H9 (cell line): ENCODE measurements at regions not wholly inside any gene's neighbourhood (a gene's known extent, or its start where the extent isn't known, plus 50 kb on each side); places are given as distances from the start of the nearest gene placed in this dataset.

Source experiments
- DNase-seq: peaks from one replicate; pipeline ENCODE4 v3.0.0-alpha.2; 2017
- H2AFZ ChIP-seq: one replicate; pipeline ENCODE4 v1.6.1; 2013; ENCODE audit warnings: mild to moderate bottlenecking, low read length, control low read depth, moderate library complexity
- H2AK5ac ChIP-seq: 2 replicates; pipeline ENCODE4 v1.6.1; 2013; ENCODE audit warnings: low read length, control low read depth, mixed read lengths; ENCODE audit not compliant: insufficient read length
- H2BK120ac ChIP-seq: one replicate; pipeline ENCODE4 v1.6.1; 2013; ENCODE audit warnings: low read depth, mild to moderate bottlenecking, low read length, control low read depth, inconsistent platforms; ENCODE audit not compliant: poor library complexity, severe bottlenecking
- H2BK12ac ChIP-seq: 2 replicates; pipeline ENCODE4 v1.6.1; 2013; ENCODE audit warnings: low read length, control low read depth, mixed read lengths, low read depth; ENCODE audit not compliant: insufficient read length
- H2BK15ac ChIP-seq: 2 replicates; pipeline ENCODE4 v1.6.1; 2013; ENCODE audit warnings: low read depth, low read length, control low read depth
- H2BK20ac ChIP-seq: one replicate; pipeline ENCODE4 v1.6.1; 2013; ENCODE audit warnings: low read depth, mild to moderate bottlenecking, low read length, control low read depth, inconsistent platforms; ENCODE audit not compliant: poor library complexity, severe bottlenecking
- H2BK5ac ChIP-seq: 2 replicates; pipeline ENCODE4 v1.6.1; 2013; ENCODE audit warnings: low read length, control low read depth, mixed read lengths; ENCODE audit not compliant: insufficient read length
- H3K14ac ChIP-seq: 2 replicates; pipeline ENCODE4 v1.6.1; 2013; ENCODE audit warnings: low read length, control low read depth; ENCODE audit not compliant: insufficient read depth
- H3K18ac ChIP-seq: 2 replicates; pipeline ENCODE4 v1.6.1; 2013; ENCODE audit warnings: low read depth, mild to moderate bottlenecking, mixed read lengths, low read length, control low read depth; ENCODE audit not compliant: insufficient read length
- H3K23ac ChIP-seq: 2 replicates; pipeline ENCODE4 v1.6.1; 2013; ENCODE audit warnings: low read length, control low read depth, mixed read lengths, low read depth; ENCODE audit not compliant: insufficient read length
- H3K23me2 ChIP-seq: 2 replicates; pipeline ENCODE4 v1.6.1; 2013; ENCODE audit warnings: low read depth, mild to moderate bottlenecking, mixed read lengths, low read length, control low read depth; ENCODE audit not compliant: insufficient read length, poor library complexity, severe bottlenecking
- H3K27ac ChIP-seq: 2 replicates; pipeline ENCODE4 v1.5.1; 2013; ENCODE audit warnings: low read length, control low read depth, mixed read lengths, low read depth; ENCODE audit not compliant: insufficient read length
- H3K27me3 ChIP-seq: 2 replicates; pipeline ENCODE4 v1.6.1; 2013; ENCODE audit warnings: low read length, control low read depth, inconsistent platforms; ENCODE audit not compliant: insufficient read depth
- H3K4ac ChIP-seq: 2 replicates; pipeline ENCODE4 v1.6.1; 2013; ENCODE audit warnings: low read depth, mild to moderate bottlenecking, control low read depth, inconsistent platforms, low read length, moderate library complexity
- H3K4me1 ChIP-seq: 2 replicates; pipeline ENCODE4 v1.6.1; 2013; ENCODE audit warnings: low read length, control low read depth, inconsistent platforms; ENCODE audit not compliant: insufficient read depth
- H3K4me2 ChIP-seq: 2 replicates; pipeline ENCODE4 v1.6.1; 2013; ENCODE audit warnings: low read length, control low read depth, mixed read lengths; ENCODE audit not compliant: insufficient read length, insufficient read depth
- H3K56ac ChIP-seq: 2 replicates; pipeline ENCODE4 v1.6.1; 2013; ENCODE audit warnings: low read depth, mild to moderate bottlenecking, mixed read lengths, low read length, control low read depth; ENCODE audit not compliant: insufficient read length
- H3K79me1 ChIP-seq: 2 replicates; pipeline ENCODE4 v1.6.1; 2013; ENCODE audit warnings: low read depth, mild to moderate bottlenecking, moderate library complexity, low read length, control low read depth, inconsistent platforms; ENCODE audit not compliant: insufficient read depth, poor library complexity, severe bottlenecking
- H3K79me2 ChIP-seq: 2 replicates; pipeline ENCODE4 v1.6.1; 2013; ENCODE audit warnings: low read length, control low read depth, inconsistent platforms; ENCODE audit not compliant: insufficient read depth
- H3K9ac ChIP-seq: 2 replicates; pipeline ENCODE4 v1.6.1; 2013; ENCODE audit warnings: low read length, control low read depth, mixed read lengths; ENCODE audit not compliant: insufficient read length; ENCODE audit errors: extremely low read depth
- H3K9me3 ChIP-seq: one replicate; pipeline ENCODE4 v1.6.1; 2013; ENCODE audit warnings: low read depth, low read length, inconsistent platforms; ENCODE audit not compliant: control insufficient read depth
- H3T11ph ChIP-seq: one replicate; pipeline ENCODE4 v1.6.1; 2013; ENCODE audit warnings: mild to moderate bottlenecking, low read length, control low read depth, inconsistent platforms
- H4K20me1 ChIP-seq: one replicate; pipeline ENCODE4 v1.6.1; 2013; ENCODE audit not compliant: control insufficient read depth, insufficient read length, insufficient read depth
- H4K5ac ChIP-seq: 2 replicates; pipeline ENCODE4 v1.6.1; 2013; ENCODE audit warnings: low read depth, mild to moderate bottlenecking, mixed read lengths, low read length, control low read depth; ENCODE audit not compliant: insufficient read length
- H4K8ac ChIP-seq: replicated peaks from 2 replicates; pipeline ENCODE4 v1.6.1; 2013; ENCODE audit warnings: low read length, control low read depth, mixed read lengths, low read depth; ENCODE audit not compliant: insufficient read length
- H4K91ac ChIP-seq: 2 replicates; pipeline ENCODE4 v1.6.1; 2013; ENCODE audit warnings: low read depth, mild to moderate bottlenecking, moderate library complexity, mixed read lengths, low read length, control low read depth; ENCODE audit not compliant: insufficient read length
- H3K27ac Mint-ChIP-seq, 3 experiments: 2 replicates in 2 of 3; 3 replicates in 1 of 3; pipeline ENCODE4 v1.8.0; 2020 to 2021; ENCODE audit warnings: mixed read lengths in 3 of 3, mild to moderate bottlenecking in 1 of 3, moderate library complexity in 1 of 3
- H3K27me3 Mint-ChIP-seq: 2 replicates; pipeline ENCODE4 v1.8.0; 2021; ENCODE audit warnings: low read depth, mild to moderate bottlenecking, moderate library complexity, mixed read lengths
- H3K36me3 Mint-ChIP-seq, 3 experiments: 2 replicates in 2 of 3; 3 replicates in 1 of 3; pipeline ENCODE4 v1.8.0; 2020 to 2021; ENCODE audit warnings: low read depth in 3 of 3, mixed read lengths in 3 of 3; ENCODE audit not compliant: insufficient read depth in 1 of 3
- H3K4me1 Mint-ChIP-seq, 2 experiments: 2 replicates each; pipeline ENCODE4 v1.8.0; 2020; ENCODE audit warnings: mixed read lengths in 2 of 2
- H3K4me3 Mint-ChIP-seq, 2 experiments: 2 replicates in 1 of 2; 3 replicates in 1 of 2; pipeline ENCODE4 v1.8.0; 2020 to 2021; ENCODE audit warnings: mild to moderate bottlenecking in 2 of 2, mixed read lengths in 2 of 2, moderate library complexity in 1 of 2
- H3K9me3 Mint-ChIP-seq, 2 experiments: 2 replicates in 1 of 2; 3 replicates in 1 of 2; pipeline ENCODE4 v1.8.0; 2020; ENCODE audit warnings: mild to moderate bottlenecking in 2 of 2, mixed read lengths in 2 of 2, moderate library complexity in 1 of 2
- CTCF ChIP-seq: fragments of 200-600 bp; sonication (generic); conservative IDR thresholded peaks from 3 replicates; pipeline ENCODE4 v1.8.0; 2021; ENCODE audit warnings: antibody characterized with exemption, mild to moderate bottlenecking
- WGBS: extraction: QIAGEN DNeasy Blood & Tissue Kit; methylation state at CpG from one replicate; pipeline ENCODE4 v1.1.7; 2013; ENCODE audit warnings: missing lambda C conversion rate, low lambda C conversion rate, mixed read lengths; ENCODE audit not compliant: insufficient read length; ENCODE audit errors: extremely low coverage; 5-methylcytosine and 5-hydroxymethylcytosine counted together

GRCh38 chr2:217713395-217714286 is 289.2 kb downstream of the TNS1 start:
- H3K27ac Mint-ChIP-seq, result no peak overlapping the region

More at GRCh38 chr2:217713395-217714286, 289.2 kb downstream of the TNS1 start:
- H2BK5ac ChIP-seq, result no peak overlapping the region
- no peak overlapping the region for H2BK120ac ChIP-seq
- H3K56ac ChIP-seq, result no peak overlapping the region
- no peak overlapping the region for H2AFZ ChIP-seq
- Mint-ChIP-seq H3K4me3 (no peak overlapping the region), H3K27me3 (peaks cover 13% of the 10 kb centered on the region), H3K9me3 (no peaks in the 10 kb centered on the region), H3K36me3 (no peaks in the 10 kb centered on the region), H3K4me1 (peaks cover 17 to 21% of the 10 kb centered on the region in 2 experiments)
- no peak overlapping the region for H3K14ac ChIP-seq
- DNase-seq, result peak; percentile 84
- no peak overlapping the region for H3K4me2 ChIP-seq
- no peak overlapping the region for H3K4ac ChIP-seq
- no peak overlapping the region for H2BK20ac ChIP-seq
- no peaks in the 10 kb centered on the region for H3K4me1 ChIP-seq
- H3K79me1 ChIP-seq, result no peaks in the 10 kb centered on the region
- no peak overlapping the region for H4K91ac ChIP-seq
- no peaks in the 10 kb centered on the region for H3K79me2 ChIP-seq
- no peak overlapping the region for H3K9ac ChIP-seq
- no CpG with 5 or more reads among the region's 16 CpGs for WGBS
- H3K23ac ChIP-seq, result no peak overlapping the region
- H3K9me3 ChIP-seq, result no peaks in the 10 kb centered on the region
- no peak overlapping the region for H4K5ac ChIP-seq
- H3K23me2 ChIP-seq, result no peaks in the 10 kb centered on the region
- no peak overlapping the region for H2BK12ac ChIP-seq
- H3T11ph ChIP-seq, result no peak overlapping the region
- no peak overlapping the region for H4K8ac ChIP-seq
- peak; percentile 96 for TF ChIP-seq CTCF
- no peak overlapping the region for H2AK5ac ChIP-seq
- peak overlapping the region; percentile 11 for H3K18ac ChIP-seq
- no peak overlapping the region for H2BK15ac ChIP-seq
- no peak overlapping the region for H3K27ac ChIP-seq
- H3K27me3 ChIP-seq, result no peaks in the 10 kb centered on the region
- no peaks in the 10 kb centered on the region for H4K20me1 ChIP-seq
